GM18858 (cell line): ENCODE measurements at regions not wholly inside any gene's neighbourhood (a gene's known extent, or its start where the extent isn't known, plus 50 kb on each side); places are given as distances from the start of the nearest gene placed in this dataset.

Experiments
- ATAC-seq: cut with Tn5 transposase; IDR thresholded peaks from one replicate; pipeline ENCODE4 v1.9.1; 2021; ENCODE audit not compliant: unreplicated experiment

DNA sequence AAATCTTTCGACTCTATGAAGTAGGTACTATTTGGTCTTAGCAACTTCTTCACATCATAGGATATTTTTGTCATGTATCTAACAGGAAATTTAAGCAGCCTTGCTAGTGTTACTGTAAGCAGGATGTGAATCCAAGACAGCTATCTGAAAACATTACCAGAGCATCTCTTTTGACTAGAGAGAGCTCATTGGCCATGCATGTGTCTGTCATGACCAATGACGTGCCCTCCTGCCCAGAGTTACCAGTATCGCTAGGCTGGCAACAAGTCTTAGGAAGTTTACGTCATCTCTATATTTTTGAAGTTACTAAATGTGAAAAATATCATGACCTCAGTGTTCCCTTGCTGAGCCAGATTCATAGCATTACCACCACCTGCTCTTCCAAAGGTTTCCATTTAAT lies 130.9 kb upstream of the TP63 start:
- ATAC-seq: no peak

DNA sequence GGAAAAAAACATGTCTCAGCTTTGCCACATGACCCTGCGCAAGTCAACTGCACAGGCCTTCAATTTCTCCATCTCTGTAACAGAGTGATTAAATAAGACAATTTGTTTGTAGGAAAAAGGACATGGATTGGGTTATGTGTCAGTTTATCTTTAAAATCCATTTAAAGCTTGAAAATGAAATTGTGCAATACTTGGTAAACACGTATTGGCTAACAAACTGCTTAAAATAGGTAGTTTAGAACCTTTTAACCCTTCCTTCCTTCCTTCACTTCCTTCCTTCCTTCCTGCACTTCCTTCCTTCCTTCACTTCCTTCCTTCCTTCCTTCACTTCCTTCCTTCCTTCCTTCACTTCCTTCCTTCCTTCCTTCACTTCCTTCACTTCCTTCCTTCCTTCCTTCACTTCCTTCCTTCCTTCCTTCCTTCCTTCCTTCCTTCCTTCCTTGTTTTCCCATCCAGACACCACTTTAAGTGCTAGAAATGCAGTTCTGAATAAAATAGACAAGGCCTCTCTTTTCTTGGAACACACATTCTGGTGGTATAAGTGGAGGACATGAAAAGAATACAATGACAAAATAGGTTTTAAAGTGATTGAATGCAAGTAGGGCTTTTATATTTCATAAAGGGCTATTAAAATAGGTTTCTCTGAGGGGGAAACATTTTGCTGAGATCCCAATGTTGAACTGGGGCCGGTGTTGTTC lies 130.2 kb upstream of the TP63 start:
- no peak for ATAC-seq

GRCh38 chr3:189502256-189502655 lies 128.9 kb upstream of the TP63 start:
- ATAC-seq: no peak

DNA sequence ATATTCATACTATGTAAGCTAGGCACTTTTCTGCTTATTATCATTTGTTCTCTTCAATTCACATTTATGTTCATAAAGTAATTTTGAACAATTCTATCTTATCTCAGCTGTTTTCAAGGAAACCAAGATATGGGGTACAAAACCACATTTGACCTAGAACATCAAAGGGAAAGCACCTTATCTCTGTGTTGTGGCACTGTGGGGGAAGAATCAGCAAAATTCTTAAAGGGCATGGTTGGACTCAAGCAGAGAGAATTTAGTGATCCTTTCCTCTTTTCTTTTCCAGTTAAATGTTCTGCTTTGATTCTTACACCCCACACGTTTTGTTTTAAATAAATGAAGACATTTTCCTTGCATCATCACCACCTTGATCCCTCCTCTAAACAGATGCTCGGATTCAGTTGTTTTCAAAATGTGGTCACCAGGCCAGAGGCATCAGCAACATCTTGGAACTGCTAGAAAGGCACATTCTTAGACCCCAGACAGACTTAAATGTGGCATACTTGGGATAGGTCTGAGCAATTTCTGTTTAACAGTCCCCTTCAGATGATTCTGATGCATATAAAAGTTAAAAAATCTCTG lies 128.4 kb upstream of the TP63 start:
- no peak for ATAC-seq

GRCh38 chr3:189507856-189508255 lies 123.3 kb upstream of the TP63 start:
- peak; percentile 55 for ATAC-seq

- ATAC-seq: no peak
These were observed 122.2 kb upstream of the TP63 start for GRCh38 chr3:189508784-189509501.

GRCh38 chr3:189512039-189512438 lies 119.2 kb upstream of the TP63 start:
- ATAC-seq: peak; percentile 63

DNA sequence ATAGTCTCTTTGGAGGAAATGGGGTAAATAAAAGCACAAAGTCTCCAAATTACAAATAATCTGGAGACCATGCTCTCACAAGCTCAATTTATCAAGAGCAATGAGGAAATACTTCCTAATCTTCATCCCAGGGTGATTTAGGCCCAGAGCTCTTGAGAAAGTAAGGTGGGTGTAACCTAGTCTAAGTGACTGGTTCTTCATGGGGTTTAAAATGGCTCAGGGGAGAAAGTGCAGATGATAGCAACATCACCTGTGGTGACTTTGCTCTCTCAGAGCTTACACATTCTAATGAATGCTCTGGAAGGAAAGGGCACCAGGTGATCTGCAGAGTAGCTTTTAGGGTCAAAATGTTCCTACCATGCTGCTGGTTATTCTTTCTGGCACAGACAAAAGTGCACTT lies 118.4 kb upstream of the TP63 start:
- ATAC-seq: no peak

- ATAC-seq: no peak
These were observed 117.7 kb upstream of the TP63 start for GRCh38 chr3:189513281-189514117.

GRCh38 chr3:189516039-189516438 lies 115.2 kb upstream of the TP63 start:
- no peak for ATAC-seq

DNA sequence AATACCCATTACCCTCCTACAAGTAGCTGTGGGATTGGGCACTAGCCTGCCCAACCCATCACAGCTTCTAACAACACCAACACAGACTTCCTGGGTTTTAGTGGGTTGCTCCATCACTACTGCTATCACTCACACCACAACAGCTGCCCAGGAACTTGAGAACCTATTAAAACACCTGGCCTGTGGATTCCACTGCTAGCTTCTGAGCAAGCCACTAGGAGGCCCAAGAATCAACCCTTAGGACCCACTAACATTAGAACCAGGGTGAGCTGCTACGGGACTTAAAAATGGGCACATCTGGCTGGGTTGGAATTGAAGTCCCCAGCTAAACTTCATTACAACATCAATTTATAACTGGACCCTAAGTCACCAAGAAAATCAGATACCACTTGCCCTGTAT lies 113.2 kb upstream of the TP63 start:
- no peak for ATAC-seq

DNA sequence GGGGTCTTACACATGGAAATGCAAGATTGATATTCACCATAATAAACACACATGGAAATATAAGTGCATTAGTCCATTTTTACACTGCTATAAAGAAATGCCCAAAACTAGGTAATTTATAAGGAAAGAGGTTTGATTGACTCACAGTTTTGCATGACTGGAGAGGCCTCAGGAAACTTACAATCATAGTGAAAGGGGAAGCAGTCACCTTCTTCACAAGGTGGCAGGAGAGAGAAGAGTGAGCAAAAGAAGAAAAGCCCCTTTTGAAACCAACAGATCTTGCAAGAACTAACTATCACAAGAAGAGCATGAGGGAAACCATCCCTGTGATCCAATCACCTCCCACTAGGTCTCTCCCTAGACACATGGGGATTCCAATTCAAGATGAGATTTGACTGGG lies 111.7 kb upstream of the TP63 start:
- ATAC-seq: no peak

- peak; percentile 49 for ATAC-seq
These were observed 101.7 kb upstream of the TP63 start for GRCh38 chr3:189529468-189529867.

GRCh38 chr3:189529889-189530471 lies 101.2 kb upstream of the TP63 start:
- ATAC-seq: no peak

- no peak for ATAC-seq
These were observed 100.4 kb upstream of the TP63 start for GRCh38 chr3:189530822-189531221.

GRCh38 chr3:189531271-189531670 lies 99.9 kb upstream of the TP63 start:
- no peak for ATAC-seq

GRCh38 chr3:189534531-189534930 lies 96.7 kb upstream of the TP63 start:
- ATAC-seq: no peak

DNA sequence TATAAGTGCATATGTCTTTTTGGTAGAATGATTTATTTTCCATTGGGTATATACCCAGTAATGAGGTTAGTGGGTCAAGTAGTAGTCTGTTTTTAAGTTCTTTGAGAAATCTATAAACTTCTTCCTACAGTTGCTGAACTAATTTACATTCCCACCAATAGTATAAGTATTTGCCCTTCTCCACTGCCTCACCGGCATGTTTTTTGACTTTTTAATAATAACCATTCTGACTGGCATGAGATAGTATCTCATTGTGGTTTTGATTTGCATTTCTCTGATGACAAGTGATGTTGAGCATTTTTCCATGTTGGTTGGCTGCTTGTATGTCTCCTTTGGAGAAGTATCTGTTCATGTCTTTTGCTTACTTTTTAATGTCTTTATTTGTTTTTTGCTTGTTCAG lies 94.1 kb upstream of the TP63 start:
- no peak for ATAC-seq

GRCh38 chr3:189547448-189547847 lies 83.7 kb upstream of the TP63 start:
- ATAC-seq: no peak

- no peak for ATAC-seq
These were observed 83.1 kb upstream of the TP63 start for GRCh38 chr3:189548053-189548452.

DNA sequence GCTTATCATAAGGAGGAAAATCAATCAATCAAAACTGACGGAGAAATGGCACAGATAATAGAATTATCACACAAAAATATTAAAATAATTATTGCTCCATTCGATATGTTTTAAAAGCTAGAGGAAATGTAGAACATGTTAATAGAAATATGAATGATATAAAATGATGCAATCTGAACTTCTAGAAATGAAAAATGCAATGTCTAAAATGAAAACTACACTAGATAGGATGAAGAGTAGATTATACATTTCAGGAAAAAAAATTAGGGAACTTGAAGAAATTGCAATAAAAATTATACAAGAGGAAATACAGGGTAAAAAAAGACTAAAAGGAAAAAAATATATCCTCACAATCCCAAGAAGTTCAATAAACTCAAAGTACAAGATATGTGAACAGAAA lies 80.2 kb upstream of the TP63 start:
- ATAC-seq: no peak
